Liver (tissue), 7 donors: ENCODE measurements at regions not wholly inside any gene's neighbourhood (a gene's known extent, or its start where the extent isn't known, plus 50 kb on each side); places are given as distances from the start of the nearest gene placed in this dataset.

Experiments used
- DNase-seq: peaks from one replicate; pipeline ENCODE4 v3.0.0-alpha.2; 2017; ENCODE audit warnings: low spot score
- H3K27ac ChIP-seq, 2 donors: one replicate each; pipeline ENCODE4 v1.7.0; 2013; ENCODE audit warnings: inconsistent platforms in 2 of 2, low read length in 2 of 2, control low read depth in 1 of 2, low read depth in 1 of 2, mild to moderate bottlenecking in 1 of 2
- H3K27me3 ChIP-seq, 4 donors: one replicate each; pipeline versions ENCODE4 v1.6.1 to v1.7.0; 2013; ENCODE audit warnings: low read length in 3 of 4, inconsistent platforms in 1 of 4, mild to moderate bottlenecking in 1 of 4, moderate library complexity in 1 of 4; ENCODE audit not compliant: control insufficient read depth in 4 of 4, insufficient read depth in 4 of 4
- H3K36me3 ChIP-seq, 4 donors: one replicate each; pipeline versions ENCODE4 v1.6.1 to v1.7.0; 2013; ENCODE audit warnings: low read length in 3 of 4, mild to moderate bottlenecking in 3 of 4, low read depth in 1 of 4, moderate library complexity in 1 of 4; ENCODE audit not compliant: control insufficient read depth in 4 of 4, insufficient read depth in 3 of 4
- H3K4me1 ChIP-seq, 4 donors: one replicate each; pipeline versions ENCODE4 v1.6.1 to v1.7.0; 2013; ENCODE audit warnings: low read length in 3 of 4, mild to moderate bottlenecking in 3 of 4, moderate library complexity in 1 of 4; ENCODE audit not compliant: control insufficient read depth in 4 of 4, insufficient read depth in 4 of 4
- H3K4me3 ChIP-seq, 3 donors: one replicate each; pipeline versions ENCODE4 v1.6.1 to v1.7.0; 2013; ENCODE audit warnings: low read length in 3 of 3, control low read depth in 1 of 3, low read depth in 1 of 3, mild to moderate bottlenecking in 1 of 3
- H3K9ac ChIP-seq, 2 donors: one replicate each; pipeline ENCODE4 v1.7.0; 2013; ENCODE audit warnings: low read length in 2 of 2, mild to moderate bottlenecking in 2 of 2, moderate library complexity in 2 of 2, control low read depth in 1 of 2, low read depth in 1 of 2
- H3K9me3 ChIP-seq, 4 donors: one replicate each; pipeline versions ENCODE4 v1.6.1 to v1.7.0; 2013; ENCODE audit warnings: low read length in 3 of 4; ENCODE audit not compliant: control insufficient read depth in 4 of 4
- EGR1 ChIP-seq, 2 donors: IDR thresholded peaks; 2 replicates each; pipeline ENCODE4 v1.6.1; 2016 to 2018; ENCODE audit warnings: antibody characterized with exemption in 2 of 2, low read depth in 2 of 2
- FOXA1 ChIP-seq: IDR thresholded peaks from 2 replicates; pipeline ENCODE4 v1.6.1; 2016; ENCODE audit warnings: antibody characterized with exemption
- FOXA2 ChIP-seq: IDR thresholded peaks from 2 replicates; pipeline ENCODE4 v1.6.1; 2016; ENCODE audit warnings: antibody characterized with exemption
- GABPA ChIP-seq, 2 donors: IDR thresholded peaks in 1 of 2; conservative IDR thresholded peaks in 1 of 2; 2 replicates each; pipeline ENCODE4 v1.6.1; 2016; ENCODE audit warnings: antibody characterized with exemption in 2 of 2, mild to moderate bottlenecking in 1 of 2, moderate library complexity in 1 of 2
- HNF4G ChIP-seq: IDR thresholded peaks from 2 replicates; pipeline ENCODE4 v1.6.1; 2016; ENCODE audit warnings: antibody characterized with exemption
- JUND ChIP-seq, 2 donors: IDR thresholded peaks; 2 replicates each; pipeline ENCODE4 v1.6.1; 2016; ENCODE audit warnings: antibody characterized with exemption in 2 of 2
- MAX ChIP-seq: IDR thresholded peaks from 2 replicates; pipeline ENCODE4 v1.6.1; 2016; ENCODE audit warnings: antibody characterized with exemption
- NR2F2 ChIP-seq: IDR thresholded peaks from 2 replicates; pipeline ENCODE4 v1.6.1; 2016; ENCODE audit warnings: antibody characterized with exemption
- RAD21 ChIP-seq, 2 donors: IDR thresholded peaks; 2 replicates each; pipeline ENCODE4 v1.6.1; 2016; ENCODE audit warnings: antibody characterized with exemption in 2 of 2, mild to moderate bottlenecking in 2 of 2
- RXRA ChIP-seq, 2 donors: IDR thresholded peaks; 2 replicates each; pipeline ENCODE4 v1.6.1; 2017 to 2018; ENCODE audit warnings: antibody characterized with exemption in 2 of 2, mild to moderate bottlenecking in 1 of 2
- SP1 ChIP-seq: IDR thresholded peaks from 2 replicates; pipeline ENCODE4 v1.6.1; 2018; ENCODE audit warnings: antibody characterized with exemption, mild to moderate bottlenecking
- TAF1 ChIP-seq: conservative IDR thresholded peaks from 2 replicates; pipeline ENCODE4 v1.6.1; 2016; ENCODE audit warnings: antibody characterized with exemption, mild to moderate bottlenecking
- ZBTB33 ChIP-seq: IDR thresholded peaks from 2 replicates; pipeline ENCODE4 v1.6.1; 2016; ENCODE audit warnings: antibody characterized with exemption
- WGBS: extraction: QIAGEN DNeasy Blood & Tissue Kit; methylation state at CpG from one replicate; pipeline ENCODE4 v1.1.7; 2013; 5-methylcytosine and 5-hydroxymethylcytosine counted together
- TF ChIP-seq, protein P1 (sequence below): IDR thresholded peaks from 2 replicates; pipeline ENCODE4 v1.6.1; 2016; ENCODE audit warnings: antibody characterized with exemption
- TF ChIP-seq, protein P2 (sequence below): IDR thresholded peaks from 2 replicates; pipeline ENCODE4 v1.6.1; 2016; ENCODE audit warnings: antibody characterized with exemption, mild to moderate bottlenecking
- donor health status: healthy.
- donor health status: healthy.
- donor health status: healthy.
- donor health status: healthy.

DNA sequence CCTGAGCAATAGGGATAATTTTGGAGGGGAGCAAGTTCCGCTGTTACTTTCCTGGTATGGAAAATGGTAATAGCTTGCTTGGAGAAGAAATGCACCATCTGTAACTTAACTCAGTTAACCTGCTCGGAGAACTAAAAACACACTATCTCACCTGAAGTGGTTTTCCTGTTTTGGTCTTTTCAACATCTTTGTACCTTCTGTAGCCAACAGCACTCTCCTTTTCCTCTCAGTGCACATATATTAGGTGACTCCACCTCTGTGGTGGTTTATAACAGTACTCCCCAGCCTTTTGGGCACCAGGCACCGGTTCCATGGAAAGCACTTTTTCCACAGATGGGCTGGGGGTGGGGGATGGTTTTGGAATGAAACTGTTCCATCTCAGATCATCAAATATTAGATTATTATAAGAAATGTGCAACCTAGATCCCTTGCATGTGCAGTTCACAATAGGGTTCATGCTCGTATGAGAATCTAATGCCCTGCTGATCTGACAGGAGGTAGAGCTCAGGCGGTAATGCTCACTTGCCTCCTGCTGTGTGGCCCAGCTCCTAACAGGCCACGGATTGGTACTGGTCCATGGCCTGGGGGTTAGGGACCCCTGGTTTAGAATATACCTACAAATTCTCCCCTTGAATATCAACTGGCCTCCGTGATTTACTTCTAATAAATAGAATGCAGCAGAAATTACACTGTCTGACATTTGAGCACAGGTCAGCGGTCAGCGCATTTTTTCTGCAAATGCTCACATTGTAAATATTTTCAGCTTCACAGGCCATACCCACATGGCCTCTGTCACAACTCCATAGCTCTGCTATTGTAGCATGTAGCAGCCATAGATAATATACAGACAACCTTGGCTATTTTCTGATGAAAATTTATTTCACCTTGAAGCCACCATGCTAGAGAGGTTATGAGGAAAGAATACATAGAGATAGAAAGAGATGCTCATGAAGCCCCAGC is 83.8 kb upstream of the SUCLG2 start:
- no peak for DNase-seq
- Histone ChIP-seq H3K27me3 (no peaks in the 10 kb centered on the region), H3K9ac (no peak overlapping the region), H3K27ac (no peak overlapping the region), H3K4me3 (no peak overlapping the region), H3K4me1 (no peaks in the 10 kb centered on the region), H3K36me3 (no peaks in the 10 kb centered on the region), H3K9me3 (no peaks in the 10 kb centered on the region)
- TF ChIP-seq TAF1 = no peak
- no peak for TF ChIP-seq JUND (IDR thresholded peaks at IDR 0.05)
- no peak for TF ChIP-seq ZBTB33
- 91% methylated on average over 9 of the region's 9 CpGs for WGBS

- H3K27ac ChIP-seq = no peak overlapping the region
- no peaks in the 10 kb centered on the region for H3K36me3 ChIP-seq
- no peaks in the 10 kb centered on the region for H3K4me1 ChIP-seq
- no peak for TF ChIP-seq RXRA (IDR thresholded peaks at IDR 0.05)
- TF ChIP-seq GABPA (IDR thresholded peaks at IDR 0.05 in 1 of 2, conservative IDR thresholded peaks at IDR 0.05 in 1 of 2) = no peak
- TF ChIP-seq MAX = no peak
- no peak for TF ChIP-seq FOXA2
- H3K4me3 ChIP-seq = no peak overlapping the region
- no peaks in the 10 kb centered on the region for H3K9me3 ChIP-seq
- no peak for DNase-seq
- 93% methylated on average over 1 of the region's 1 CpG for WGBS
- no peaks in the 10 kb centered on the region for H3K27me3 ChIP-seq
- no peak overlapping the region for H3K9ac ChIP-seq
These were observed 82.7 kb upstream of the SUCLG2 start for GRCh38 chr3:67737140-67737539.

DNA sequence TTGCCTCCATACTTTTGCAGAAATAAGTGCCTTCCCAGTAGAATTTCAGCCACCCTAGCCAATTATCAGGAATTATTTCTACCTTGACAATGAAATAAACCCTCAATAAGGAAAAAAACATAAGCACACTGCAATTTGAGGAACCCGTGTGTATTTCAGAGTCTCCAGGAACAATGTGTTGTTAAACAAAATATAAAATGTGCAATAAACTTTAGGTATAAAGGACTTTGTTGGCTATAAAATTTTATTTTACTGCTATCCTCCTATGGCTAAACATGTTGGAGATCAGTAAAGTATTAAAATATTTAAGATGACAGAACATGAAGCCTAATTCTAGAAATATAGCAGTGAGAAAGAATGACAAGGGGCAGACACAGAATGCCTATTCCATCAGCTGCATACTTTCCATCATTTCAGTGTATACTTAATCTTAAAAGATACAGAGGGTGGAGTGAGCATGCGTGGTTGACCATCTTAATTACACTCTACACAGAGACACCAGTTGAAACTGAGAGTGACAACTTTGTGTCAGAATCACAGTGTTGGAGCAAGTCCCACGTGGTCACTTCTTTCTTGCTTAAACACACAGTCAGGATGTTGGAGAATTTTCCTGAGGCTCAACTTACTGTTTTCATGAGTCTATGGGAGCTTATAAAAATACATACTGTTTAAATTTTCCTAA is 79.0 kb upstream of the SUCLG2 start:
- Histone ChIP-seq H3K27ac (no peak overlapping the region), H3K36me3 (no peaks in the 10 kb centered on the region), H3K4me1 (no peaks in the 10 kb centered on the region), H3K9ac (no peak overlapping the region), H3K9me3 (no peaks in the 10 kb centered on the region), H3K4me3 (no peak overlapping the region), H3K27me3 (no peaks in the 10 kb centered on the region)
- TF ChIP-seq HNF4G (no peak), MAX (no peak), EGR1 (IDR thresholded peaks at IDR 0.05; ENCODE audit: low read depth in 2 of 2) (no peak), TAF1 (no peak), ZBTB33 (no peak), FOXA1 (no peak), RAD21 (IDR thresholded peaks at IDR 0.05) (no peak), RXRA (IDR thresholded peaks at IDR 0.05) (no peak), GABPA (IDR thresholded peaks at IDR 0.05 in 1 of 2, conservative IDR thresholded peaks at IDR 0.05 in 1 of 2) (no peak), SP1 (no peak), JUND (IDR thresholded peaks at IDR 0.05) (no peak), FOXA2 (no peak), NR2F2 (no peak)
- TF ChIP-seq, protein P1, sequence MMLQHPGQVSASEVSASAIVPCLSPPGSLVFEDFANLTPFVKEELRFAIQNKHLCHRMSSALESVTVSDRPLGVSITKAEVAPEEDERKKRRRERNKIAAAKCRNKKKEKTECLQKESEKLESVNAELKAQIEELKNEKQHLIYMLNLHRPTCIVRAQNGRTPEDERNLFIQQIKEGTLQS = no peak
- TF ChIP-seq, protein P2, sequence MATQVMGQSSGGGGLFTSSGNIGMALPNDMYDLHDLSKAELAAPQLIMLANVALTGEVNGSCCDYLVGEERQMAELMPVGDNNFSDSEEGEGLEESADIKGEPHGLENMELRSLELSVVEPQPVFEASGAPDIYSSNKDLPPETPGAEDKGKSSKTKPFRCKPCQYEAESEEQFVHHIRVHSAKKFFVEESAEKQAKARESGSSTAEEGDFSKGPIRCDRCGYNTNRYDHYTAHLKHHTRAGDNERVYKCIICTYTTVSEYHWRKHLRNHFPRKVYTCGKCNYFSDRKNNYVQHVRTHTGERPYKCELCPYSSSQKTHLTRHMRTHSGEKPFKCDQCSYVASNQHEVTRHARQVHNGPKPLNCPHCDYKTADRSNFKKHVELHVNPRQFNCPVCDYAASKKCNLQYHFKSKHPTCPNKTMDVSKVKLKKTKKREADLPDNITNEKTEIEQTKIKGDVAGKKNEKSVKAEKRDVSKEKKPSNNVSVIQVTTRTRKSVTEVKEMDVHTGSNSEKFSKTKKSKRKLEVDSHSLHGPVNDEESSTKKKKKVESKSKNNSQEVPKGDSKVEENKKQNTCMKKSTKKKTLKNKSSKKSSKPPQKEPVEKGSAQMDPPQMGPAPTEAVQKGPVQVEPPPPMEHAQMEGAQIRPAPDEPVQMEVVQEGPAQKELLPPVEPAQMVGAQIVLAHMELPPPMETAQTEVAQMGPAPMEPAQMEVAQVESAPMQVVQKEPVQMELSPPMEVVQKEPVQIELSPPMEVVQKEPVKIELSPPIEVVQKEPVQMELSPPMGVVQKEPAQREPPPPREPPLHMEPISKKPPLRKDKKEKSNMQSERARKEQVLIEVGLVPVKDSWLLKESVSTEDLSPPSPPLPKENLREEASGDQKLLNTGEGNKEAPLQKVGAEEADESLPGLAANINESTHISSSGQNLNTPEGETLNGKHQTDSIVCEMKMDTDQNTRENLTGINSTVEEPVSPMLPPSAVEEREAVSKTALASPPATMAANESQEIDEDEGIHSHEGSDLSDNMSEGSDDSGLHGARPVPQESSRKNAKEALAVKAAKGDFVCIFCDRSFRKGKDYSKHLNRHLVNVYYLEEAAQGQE = no peak
- no peak for DNase-seq
- WGBS = 83% methylated on average over 3 of the region's 3 CpGs
